H1 (cell line): ENCODE measurements at regions not wholly inside any gene's neighbourhood (a gene's known extent, or its start where the extent isn't known, plus 50 kb on each side); places are given as distances from the start of the nearest gene placed in this dataset.

Experiments used
- CTCF ChIA-PET: fragments of 300-600 bp; sonication (Branson Sonifier 250); formaldehyde crosslinking; loops from one replicate; lab custom pipeline; 2021; ENCODE audit not compliant: partially characterized antibody; lab: Charles Lee
- POLR2A ChIA-PET: fragments of 300-600 bp; sonication (Branson Sonifier 250); formaldehyde crosslinking; loops from one replicate; lab custom pipeline; 2021; ENCODE audit warnings: inconsistent platforms; ENCODE audit not compliant: partially characterized antibody; lab: Charles Lee
- DNase-seq, 2 experiments: peaks; one replicate each; pipeline versions ENCODE4 v3.0.0 to v3.0.0-alpha.2; 2010 to 2022; ENCODE audit warnings: low spot score in 2 of 2, low read depth in 1 of 2, mixed read lengths in 1 of 2
- FAIRE-seq: peaks from 2 replicates; lab custom pipeline; 2011; peaks lifted over from hg19 to GRCh38; lab: Jason Lieb, UNC
- H2AFZ ChIP-seq: 2 replicates; pipeline ENCODE4 v1.8.1; 2012; ENCODE audit warnings: low read length, inconsistent platforms
- H2AK5ac ChIP-seq: 2 replicates; pipeline ENCODE4 v1.6.1; 2013; ENCODE audit warnings: low read depth, low read length
- H2BK120ac ChIP-seq: replicated peaks from 2 replicates; pipeline ENCODE3; 2013; ENCODE audit warnings: low read depth, low read length, inconsistent platforms
- H2BK12ac ChIP-seq: 2 replicates; pipeline ENCODE4 v1.6.1; 2013; ENCODE audit warnings: low read depth, low read length
- H2BK15ac ChIP-seq: 2 replicates; pipeline ENCODE4 v1.6.1; 2013; ENCODE audit warnings: low read length
- H2BK20ac ChIP-seq: 2 replicates; pipeline ENCODE4 v1.6.1; 2013; ENCODE audit warnings: low read length
- H2BK5ac ChIP-seq: 2 replicates; pipeline ENCODE4 v1.6.1; 2013; ENCODE audit warnings: low read depth, low read length
- H3K14ac ChIP-seq: 2 replicates; pipeline ENCODE4 v1.6.1; 2013; ENCODE audit warnings: inconsistent platforms; ENCODE audit not compliant: insufficient read length
- H3K18ac ChIP-seq: 2 replicates; pipeline ENCODE4 v1.6.1; 2013; ENCODE audit warnings: low read length; ENCODE audit errors: extremely low read depth
- H3K23ac ChIP-seq: 2 replicates; pipeline ENCODE4 v1.6.1; 2013; ENCODE audit warnings: inconsistent platforms; ENCODE audit not compliant: insufficient read length
- H3K23me2 ChIP-seq: 2 replicates; pipeline ENCODE4 v1.6.1; 2013; ENCODE audit warnings: low read depth, low read length
- H3K27ac ChIP-seq: 2 replicates; pipeline ENCODE4 v1.6.1; 2011; ENCODE audit warnings: low read depth, low read length, inconsistent platforms
- H3K27me3 ChIP-seq, 4 experiments: replicated peaks in 1 of 4; 1 replicate in 1 of 4; 2 replicates in 3 of 4; pipeline versions ENCODE4 v1.6.1 to v1.8.1; 2011 to 2013; ENCODE audit warnings: low read length in 3 of 4, mild to moderate bottlenecking in 3 of 4, inconsistent platforms in 2 of 4, mixed read lengths in 2 of 4, moderate library complexity in 1 of 4; ENCODE audit not compliant: control insufficient read depth in 3 of 4, insufficient read depth in 3 of 4; ENCODE audit errors: extremely low read depth in 1 of 4
- H3K36me3 ChIP-seq, 4 experiments: 2 replicates each; pipeline versions ENCODE4 v1.6.1 to v1.8.1; 2011 to 2013; ENCODE audit warnings: mild to moderate bottlenecking in 4 of 4, low read length in 3 of 4, moderate library complexity in 2 of 4, control low read depth in 1 of 4, inconsistent platforms in 1 of 4; ENCODE audit not compliant: insufficient read depth in 4 of 4, control insufficient read depth in 2 of 4
- H3K4ac ChIP-seq: replicated peaks from 2 replicates; pipeline ENCODE3; 2013; ENCODE audit warnings: low read length, low read depth, mixed read lengths, inconsistent platforms; ENCODE audit not compliant: insufficient read length
- H3K4me1 ChIP-seq, 4 experiments: replicated peaks in 1 of 4; 1 replicate in 1 of 4; 2 replicates in 3 of 4; pipeline versions ENCODE4 v1.6.1 to v1.8.1; 2011 to 2013; ENCODE audit warnings: low read length in 3 of 4, inconsistent platforms in 2 of 4, mixed read lengths in 1 of 4; ENCODE audit not compliant: insufficient read depth in 4 of 4, control insufficient read depth in 3 of 4
- H3K4me2 ChIP-seq, 2 experiments: 2 replicates each; pipeline versions ENCODE4 v1.6.1 to v1.8.1; 2011 to 2013; ENCODE audit warnings: low read depth in 2 of 2, low read length in 2 of 2, control low read depth in 1 of 2, inconsistent platforms in 1 of 2, mild to moderate bottlenecking in 1 of 2; ENCODE audit not compliant: insufficient read depth in 1 of 2
- H3K4me3 ChIP-seq, 4 experiments: fragments of 200-600, 300-600 bp in 1 of 4; sonication (generic), shearing (Covaris generic), sonication (Bioruptor Twin) in 1 of 4; 2 replicates each; pipeline versions ENCODE4 v1.5.1 to v1.8.1; 2011 to 2016; ENCODE audit warnings: low read length in 4 of 4, low read depth in 3 of 4, control low read depth in 2 of 4, inconsistent platforms in 2 of 4, mild to moderate bottlenecking in 2 of 4, mixed read lengths in 1 of 4, moderate library complexity in 1 of 4; ENCODE audit not compliant: insufficient read depth in 2 of 4; ENCODE audit errors: extremely low read depth in 1 of 4
- H3K56ac ChIP-seq: replicated peaks from 2 replicates; pipeline ENCODE3; 2013; ENCODE audit warnings: low read depth, mild to moderate bottlenecking, mixed read lengths, low read length, inconsistent platforms; ENCODE audit not compliant: insufficient read length
- H3K79me1 ChIP-seq: 2 replicates; pipeline ENCODE4 v1.6.1; 2013; ENCODE audit warnings: low read depth, low read length, control low read depth
- H3K79me2 ChIP-seq, 2 experiments: 2 replicates each; pipeline versions ENCODE4 v1.6.1 to v1.8.1; 2012 to 2013; ENCODE audit warnings: low read length in 2 of 2, mild to moderate bottlenecking in 2 of 2, inconsistent platforms in 1 of 2; ENCODE audit not compliant: insufficient read depth in 2 of 2, control insufficient read depth in 1 of 2
- H3K9ac ChIP-seq, 4 experiments: replicated peaks in 1 of 4; 1 replicate in 1 of 4; 2 replicates in 3 of 4; pipeline versions ENCODE4 v1.6.1 to v1.8.1; 2011 to 2013; ENCODE audit warnings: low read depth in 3 of 4, low read length in 3 of 4, control low read depth in 2 of 4, mild to moderate bottlenecking in 2 of 4, moderate library complexity in 2 of 4, inconsistent platforms in 1 of 4; ENCODE audit errors: extremely low read depth in 1 of 4
- H3K9me3 ChIP-seq, 2 experiments: 2 replicates each; pipeline versions ENCODE4 v1.6.1 to v1.8.1; 2012 to 2013; ENCODE audit warnings: mild to moderate bottlenecking in 2 of 2, moderate library complexity in 2 of 2, control low read depth in 1 of 2, inconsistent platforms in 1 of 2, low read depth in 1 of 2, low read length in 1 of 2, mixed read lengths in 1 of 2; ENCODE audit not compliant: insufficient read depth in 2 of 2
- H4K20me1 ChIP-seq, 2 experiments: replicated peaks in 1 of 2; 2 replicates each; pipeline versions ENCODE3 to v1.8.1; 2011 to 2013; ENCODE audit warnings: inconsistent platforms in 2 of 2, low read length in 2 of 2, mild to moderate bottlenecking in 1 of 2; ENCODE audit not compliant: insufficient read depth in 2 of 2, control insufficient read depth in 1 of 2
- H4K5ac ChIP-seq: 2 replicates; pipeline ENCODE4 v1.6.1; 2013; ENCODE audit warnings: low read length, low read depth, mixed read lengths, inconsistent platforms; ENCODE audit not compliant: insufficient read length
- H4K8ac ChIP-seq: 2 replicates; pipeline ENCODE4 v1.8.0; 2013; ENCODE audit warnings: mild to moderate bottlenecking, moderate library complexity, low read length, inconsistent platforms; ENCODE audit not compliant: insufficient read depth; ENCODE audit errors: extremely low read depth
- H4K91ac ChIP-seq: replicated peaks from 2 replicates; pipeline ENCODE3; 2013; ENCODE audit warnings: low read length, mixed read lengths, inconsistent platforms; ENCODE audit not compliant: insufficient read length
- ASH2L ChIP-seq: fragments of 200-600, 300-600 bp; sonication (generic); IDR thresholded peaks from one replicate; pipeline ENCODE4 v1.7.1; 2017; ENCODE audit warnings: low read length
- CHD2 ChIP-seq: IDR thresholded peaks from 2 replicates; pipeline ENCODE4 v1.6.1; 2012; ENCODE audit warnings: low read length, improper control_type of control experiment
- HDAC2 ChIP-seq, 2 experiments: fragments of 300-600 bp in 1 of 2; sonication (generic) in 1 of 2; IDR thresholded peaks; 2 replicates each; pipeline ENCODE4 v1.6.1; 2011 to 2012; ENCODE audit warnings: low read depth in 2 of 2, low read length in 2 of 2, mild to moderate bottlenecking in 2 of 2, moderate library complexity in 2 of 2, borderline replicate concordance in 1 of 2, inconsistent platforms in 1 of 2
- KDM4A ChIP-seq: IDR thresholded peaks from one replicate; pipeline ENCODE4 v1.7.1; 2012; ENCODE audit warnings: low read depth, mild to moderate bottlenecking, moderate library complexity, low read length, inconsistent platforms; ENCODE audit not compliant: severe bottlenecking
- POLR2AphosphoS5 ChIP-seq: IDR thresholded peaks from 2 replicates; pipeline ENCODE4 v1.6.1; 2011; ENCODE audit warnings: low read depth, low read length
- SIRT6 ChIP-seq: IDR thresholded peaks from one replicate; pipeline ENCODE4 v1.7.1; 2012; ENCODE audit warnings: low read length, inconsistent platforms
- SIX5 ChIP-seq: IDR thresholded peaks from 2 replicates; pipeline ENCODE4 v1.6.1; 2011; ENCODE audit warnings: mild to moderate bottlenecking, low read depth, low read length
- SP2 ChIP-seq: IDR thresholded peaks from 2 replicates; pipeline ENCODE4 v1.6.1; 2012; ENCODE audit warnings: mild to moderate bottlenecking, low read length, inconsistent platforms
- TCF12 ChIP-seq: IDR thresholded peaks from 2 replicates; pipeline ENCODE4 v1.6.1; 2011; ENCODE audit warnings: low read depth, mild to moderate bottlenecking, low read length
- YY1 ChIP-seq: IDR thresholded peaks from 2 replicates; pipeline ENCODE4 v1.6.1; 2011; ENCODE audit warnings: low read depth, mild to moderate bottlenecking, low read length
- WGBS, 2 experiments: shearing (Covaris generic) in 1 of 2; methylation state at CpG; one replicate each; pipeline versions ENCODE4 v1.1.6 to v1.1.7; 2013 to 2015; ENCODE audit warnings: low lambda C conversion rate in 2 of 2, mixed read lengths in 2 of 2, inconsistent platforms in 1 of 2, low coverage in 1 of 2, missing lambda C conversion rate in 1 of 2; ENCODE audit not compliant: insufficient replicate concordance in 2 of 2, insufficient coverage in 1 of 2, insufficient read length in 1 of 2; ENCODE audit errors: extremely low coverage in 1 of 2, missing lambda C conversion rate in 1 of 2; 5-methylcytosine and 5-hydroxymethylcytosine counted together
- TF ChIP-seq, protein P1 (sequence below): IDR thresholded peaks from 2 replicates; pipeline ENCODE4 v1.6.1; 2012; ENCODE audit warnings: low read length, inconsistent platforms
- TF ChIP-seq, protein P2 (sequence below): IDR thresholded peaks from 2 replicates; pipeline ENCODE4 v1.6.1; 2011; ENCODE audit warnings: low read depth, mild to moderate bottlenecking, low read length; ENCODE audit not compliant: insufficient read depth
- TF ChIP-seq, protein P3 (sequence below): IDR thresholded peaks from 2 replicates; pipeline ENCODE4 v1.6.1; 2012; ENCODE audit warnings: inconsistent platforms

DNA sequence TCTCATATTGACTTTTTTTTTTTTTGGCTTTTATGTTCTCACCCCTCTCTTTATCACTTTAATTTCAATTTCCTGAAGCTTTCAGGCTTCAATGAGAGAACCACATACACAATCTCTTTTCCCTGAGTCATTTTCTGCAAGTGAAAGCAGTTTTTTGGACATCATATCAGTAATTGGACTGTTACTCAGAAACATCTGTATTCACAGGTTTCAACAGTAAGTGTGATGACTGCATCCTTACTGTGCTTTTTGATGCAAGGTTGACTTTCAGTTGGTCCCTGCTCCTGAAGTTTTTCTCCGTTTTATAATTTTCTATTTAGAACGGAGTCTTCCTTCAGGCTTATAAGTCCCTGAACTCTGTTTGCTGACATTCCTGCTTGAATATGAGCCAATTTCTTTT, 70.5 kb upstream of the CCBE1 start:
- no peaks in the 10 kb centered on the region for H3K79me2 ChIP-seq
- no peak overlapping the region for H3K23ac ChIP-seq
- no peak overlapping the region for H3K4me2 ChIP-seq
- no peak overlapping the region for H3K14ac ChIP-seq
- H3K4me3 ChIP-seq: no peak overlapping the region
- H3K4ac ChIP-seq: no peak overlapping the region
- no peak for FAIRE-seq
- H3K9ac ChIP-seq: no peak overlapping the region
- no peaks in the 10 kb centered on the region for H3K36me3 ChIP-seq
- H2BK15ac ChIP-seq: no peak overlapping the region
- no peak overlapping the region for H4K8ac ChIP-seq
- H2AK5ac ChIP-seq: no peak overlapping the region
- H4K5ac ChIP-seq: no peak overlapping the region
- H3K27me3 ChIP-seq: no peaks in the 10 kb centered on the region
- H2BK20ac ChIP-seq: no peak overlapping the region
- no peaks in the 10 kb centered on the region for H3K4me1 ChIP-seq
- no peak overlapping the region for H3K18ac ChIP-seq
- no peak overlapping the region for H2AFZ ChIP-seq
- H2BK12ac ChIP-seq: no peak overlapping the region
- no peak overlapping the region for H2BK120ac ChIP-seq
- H4K20me1 ChIP-seq: no peaks in the 10 kb centered on the region
- H3K56ac ChIP-seq: no peak overlapping the region
- H3K9me3 ChIP-seq: peaks cover 0 to 3% of the 10 kb centered on the region in 2 experiments; a peak in 1 of 4 replicates
- no peaks in the 10 kb centered on the region for H3K23me2 ChIP-seq
- no peak overlapping the region for H3K27ac ChIP-seq
- H4K91ac ChIP-seq: no peak overlapping the region
- no peak for DNase-seq
- H2BK5ac ChIP-seq: no peak overlapping the region
- POLR2A ChIA-PET: no interaction called here
- WGBS, 2 experiments: 94% methylated on average over 2 of the region's 2 CpGs; no CpG with 5 or more reads in 1 of the 2 experiments
- no peaks in the 10 kb centered on the region for H3K79me1 ChIP-seq
- CTCF ChIA-PET: interaction anchor here (1.0 kb wide), 1 partner anchor 135 kb away, joined by 4 read pairs; no protein-coding TSS in a partner anchor
- TF ChIP-seq SP2 (no peak), CHD2 (no peak), POLR2AphosphoS5 (no peak), HDAC2 (IDR thresholded peaks at IDR 0.05; ENCODE audit: borderline replicate concordance in 1 of 2, low read depth in 2 of 2, low read length in 2 of 2) (no peak), ASH2L (no peak), SIRT6 (no peak), KDM4A (no peak), SIX5 (no peak), YY1 (no peak), TCF12 (no peak)
- TF ChIP-seq, protein P1, sequence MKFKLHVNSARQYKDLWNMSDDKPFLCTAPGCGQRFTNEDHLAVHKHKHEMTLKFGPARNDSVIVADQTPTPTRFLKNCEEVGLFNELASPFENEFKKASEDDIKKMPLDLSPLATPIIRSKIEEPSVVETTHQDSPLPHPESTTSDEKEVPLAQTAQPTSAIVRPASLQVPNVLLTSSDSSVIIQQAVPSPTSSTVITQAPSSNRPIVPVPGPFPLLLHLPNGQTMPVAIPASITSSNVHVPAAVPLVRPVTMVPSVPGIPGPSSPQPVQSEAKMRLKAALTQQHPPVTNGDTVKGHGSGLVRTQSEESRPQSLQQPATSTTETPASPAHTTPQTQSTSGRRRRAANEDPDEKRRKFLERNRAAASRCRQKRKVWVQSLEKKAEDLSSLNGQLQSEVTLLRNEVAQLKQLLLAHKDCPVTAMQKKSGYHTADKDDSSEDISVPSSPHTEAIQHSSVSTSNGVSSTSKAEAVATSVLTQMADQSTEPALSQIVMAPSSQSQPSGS: no peak
- TF ChIP-seq, protein P2, sequence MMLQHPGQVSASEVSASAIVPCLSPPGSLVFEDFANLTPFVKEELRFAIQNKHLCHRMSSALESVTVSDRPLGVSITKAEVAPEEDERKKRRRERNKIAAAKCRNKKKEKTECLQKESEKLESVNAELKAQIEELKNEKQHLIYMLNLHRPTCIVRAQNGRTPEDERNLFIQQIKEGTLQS: no peak
- TF ChIP-seq, protein P3, sequence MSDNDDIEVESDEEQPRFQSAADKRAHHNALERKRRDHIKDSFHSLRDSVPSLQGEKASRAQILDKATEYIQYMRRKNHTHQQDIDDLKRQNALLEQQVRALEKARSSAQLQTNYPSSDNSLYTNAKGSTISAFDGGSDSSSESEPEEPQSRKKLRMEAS: no peak
